ENCODE measurements at regions not wholly inside any gene's neighbourhood (a gene's known extent, or its start where the extent isn't known, plus 50 kb on each side); places are given as distances from the start of the nearest gene placed in this dataset.

- no peak for TF ChIP-seq POLR2A (IDR thresholded peaks at IDR 0.05)
- TF ChIP-seq, protein P1, sequence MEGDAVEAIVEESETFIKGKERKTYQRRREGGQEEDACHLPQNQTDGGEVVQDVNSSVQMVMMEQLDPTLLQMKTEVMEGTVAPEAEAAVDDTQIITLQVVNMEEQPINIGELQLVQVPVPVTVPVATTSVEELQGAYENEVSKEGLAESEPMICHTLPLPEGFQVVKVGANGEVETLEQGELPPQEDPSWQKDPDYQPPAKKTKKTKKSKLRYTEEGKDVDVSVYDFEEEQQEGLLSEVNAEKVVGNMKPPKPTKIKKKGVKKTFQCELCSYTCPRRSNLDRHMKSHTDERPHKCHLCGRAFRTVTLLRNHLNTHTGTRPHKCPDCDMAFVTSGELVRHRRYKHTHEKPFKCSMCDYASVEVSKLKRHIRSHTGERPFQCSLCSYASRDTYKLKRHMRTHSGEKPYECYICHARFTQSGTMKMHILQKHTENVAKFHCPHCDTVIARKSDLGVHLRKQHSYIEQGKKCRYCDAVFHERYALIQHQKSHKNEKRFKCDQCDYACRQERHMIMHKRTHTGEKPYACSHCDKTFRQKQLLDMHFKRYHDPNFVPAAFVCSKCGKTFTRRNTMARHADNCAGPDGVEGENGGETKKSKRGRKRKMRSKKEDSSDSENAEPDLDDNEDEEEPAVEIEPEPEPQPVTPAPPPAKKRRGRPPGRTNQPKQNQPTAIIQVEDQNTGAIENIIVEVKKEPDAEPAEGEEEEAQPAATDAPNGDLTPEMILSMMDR (IDR thresholded peaks at IDR 0.05), result no peak
- no peak for TF ChIP-seq POLR2AphosphoS5 (IDR thresholded peaks at IDR 0.05)
- H3K27ac ChIP-seq, result no peak overlapping the region
- H3K27me3 ChIP-seq (replicated peaks; ENCODE audit: insufficient read depth), result no peaks in the 10 kb centered on the region
- H3K4me1 ChIP-seq (replicated peaks), result no peaks in the 10 kb centered on the region
- no peak for DNase-seq (ENCODE audit: low spot score)
- H3K4me3 ChIP-seq, result no peak overlapping the region
- no peaks in the 10 kb centered on the region for H3K9me3 ChIP-seq
- 70% methylated on average over 1 of the region's 1 CpG for WGBS
- intact Hi-C loops (cut with DNase I), result no loop called here
- no peaks in the 10 kb centered on the region for H3K36me3 ChIP-seq
Observed at GRCh38 chr11:121814962-121815361, 301.1 kb downstream of the BLID start.

- Histone ChIP-seq H3K36me3 (no peaks in the 10 kb centered on the region), H3K4me3 (no peak overlapping the region), H3K4me1 (replicated peaks) (no peaks in the 10 kb centered on the region), H3K9me3 (no peaks in the 10 kb centered on the region), H3K27ac (no peak overlapping the region), H3K27me3 (replicated peaks; ENCODE audit: insufficient read depth) (no peaks in the 10 kb centered on the region)
- no peak for DNase-seq (ENCODE audit: low spot score)
- intact Hi-C loops (cut with DNase I), result no loop called here
- no peak for TF ChIP-seq POLR2A (IDR thresholded peaks at IDR 0.05)
- TF ChIP-seq, protein P1 (IDR thresholded peaks at IDR 0.05), result no peak
- TF ChIP-seq POLR2AphosphoS5 (IDR thresholded peaks at IDR 0.05), result no peak
Observed at GRCh38 chr11:121814296-121814695, 301.7 kb downstream of the BLID start.

DNA sequence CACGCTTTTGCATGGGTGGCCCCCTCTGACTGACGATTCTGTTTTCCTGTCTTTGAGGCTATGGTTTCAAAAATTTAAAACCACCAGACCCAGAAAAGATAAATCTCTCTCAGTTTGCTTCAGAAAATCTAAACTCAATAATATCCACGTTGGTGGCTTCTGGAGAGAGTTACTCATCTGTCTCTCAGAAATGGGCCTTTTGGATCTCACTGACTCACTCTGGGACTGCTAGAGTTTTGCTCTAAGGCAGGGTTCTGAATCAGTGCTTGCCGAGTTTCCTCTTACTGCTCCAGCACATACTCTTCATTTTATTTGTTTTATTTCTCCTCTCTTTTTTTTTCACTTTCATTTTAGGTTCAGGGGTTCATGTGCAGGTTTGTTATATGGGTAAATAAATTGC lies 305.7 kb downstream of the BLID start:
- H3K36me3 ChIP-seq, result no peaks in the 10 kb centered on the region
- intact Hi-C loops (cut with DNase I), result no loop called here
- no peaks in the 10 kb centered on the region for H3K4me1 ChIP-seq (replicated peaks)
- 44% methylated on average over 4 of the region's 4 CpGs for WGBS
- H3K27ac ChIP-seq, result no peak overlapping the region
- no peaks in the 10 kb centered on the region for H3K27me3 ChIP-seq (replicated peaks; ENCODE audit: insufficient read depth)
- no peak for DNase-seq (ENCODE audit: low spot score)
- H3K4me3 ChIP-seq, result no peak overlapping the region
- TF ChIP-seq, protein P1 (IDR thresholded peaks at IDR 0.05), result no peak
- TF ChIP-seq POLR2A (IDR thresholded peaks at IDR 0.05) (no peak), POLR2AphosphoS5 (IDR thresholded peaks at IDR 0.05) (no peak)
- H3K9me3 ChIP-seq, result no peaks in the 10 kb centered on the region

GRCh38 chr11:121808096-121808495 lies 307.9 kb downstream of the BLID start:
- WGBS, result 83% methylated on average over 2 of the region's 2 CpGs
- intact Hi-C loops (cut with DNase I), result no loop called here
- DNase-seq (ENCODE audit: low spot score), result no peak
- H3K27ac ChIP-seq, result no peak overlapping the region
- H3K36me3 ChIP-seq, result no peaks in the 10 kb centered on the region
- no peaks in the 10 kb centered on the region for H3K27me3 ChIP-seq (replicated peaks; ENCODE audit: insufficient read depth)
- no peaks in the 10 kb centered on the region for H3K4me1 ChIP-seq (replicated peaks)
- no peaks in the 10 kb centered on the region for H3K9me3 ChIP-seq
- TF ChIP-seq, protein P1 (IDR thresholded peaks at IDR 0.05), result no peak
- TF ChIP-seq POLR2AphosphoS5 (IDR thresholded peaks at IDR 0.05) (no peak), POLR2A (IDR thresholded peaks at IDR 0.05) (no peak)
- H3K4me3 ChIP-seq, result no peak overlapping the region

DNA sequence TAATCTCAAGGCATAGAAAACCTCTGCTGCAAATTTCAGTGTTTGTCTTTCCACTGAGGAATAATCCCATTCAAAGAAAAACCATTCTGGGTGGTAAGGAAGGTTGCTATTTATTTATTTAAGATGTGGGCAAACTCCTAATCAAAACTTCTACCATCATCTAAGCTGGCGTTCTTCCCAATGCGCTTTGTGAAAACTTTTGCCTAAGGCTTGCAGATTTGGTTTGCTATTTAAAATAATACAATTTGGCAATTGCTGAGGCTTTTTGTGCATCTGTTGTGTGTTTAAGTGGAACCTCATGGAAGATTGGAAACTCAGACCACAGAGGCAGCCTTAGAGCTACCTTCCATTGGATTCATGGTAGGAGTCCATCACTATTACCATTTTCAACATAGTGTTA lies 309.0 kb downstream of the BLID start:
- intact Hi-C loops (cut with DNase I), result no loop called here
- Histone ChIP-seq H3K9me3 (no peaks in the 10 kb centered on the region), H3K27me3 (replicated peaks; ENCODE audit: insufficient read depth) (no peaks in the 10 kb centered on the region), H3K36me3 (no peaks in the 10 kb centered on the region), H3K4me1 (replicated peaks) (no peaks in the 10 kb centered on the region), H3K27ac (no peak overlapping the region), H3K4me3 (no peak overlapping the region)
- TF ChIP-seq, protein P1 (IDR thresholded peaks at IDR 0.05), result no peak
- TF ChIP-seq POLR2A (IDR thresholded peaks at IDR 0.05) (no peak), POLR2AphosphoS5 (IDR thresholded peaks at IDR 0.05) (no peak)
- 93% methylated on average over 2 of the region's 2 CpGs for WGBS
- no peak for DNase-seq (ENCODE audit: low spot score)
